IgD-negative memory B cell (primary cell): ENCODE measurements at regions not wholly inside any gene's neighbourhood (a gene's known extent, or its start where the extent isn't known, plus 50 kb on each side); places are given as distances from the start of the nearest gene placed in this dataset.
"Not testable (repeated sequence)": the region's sequence is repeated elsewhere in the genome, so short reads cannot be mapped to it uniquely, and the experiment has no call there.

Experiments
- H3K27ac Mint-ChIP-seq, 3 donors: one replicate each; pipeline ENCODE4 v1.8.0; 2020 to 2022; ENCODE audit warnings: mild to moderate bottlenecking in 3 of 3, mixed read lengths in 3 of 3, moderate library complexity in 1 of 3
- H3K27me3 Mint-ChIP-seq: one replicate; pipeline ENCODE4 v1.8.0; 2021; ENCODE audit warnings: mixed read lengths
- H3K36me3 Mint-ChIP-seq: one replicate; pipeline ENCODE4 v1.8.0; 2020; ENCODE audit warnings: mild to moderate bottlenecking, mixed read lengths
- H3K4me1 Mint-ChIP-seq, 3 donors: one replicate each; pipeline ENCODE4 v1.8.0; 2020 to 2022; ENCODE audit warnings: mixed read lengths in 3 of 3, mild to moderate bottlenecking in 1 of 3
- H3K4me3 Mint-ChIP-seq, 4 donors: one replicate each; pipeline ENCODE4 v1.8.0; 2020 to 2022; ENCODE audit warnings: mild to moderate bottlenecking in 4 of 4, mixed read lengths in 4 of 4, moderate library complexity in 3 of 4
- H3K9me3 Mint-ChIP-seq, 3 donors: one replicate each; pipeline ENCODE4 v1.8.0; 2020 to 2021; ENCODE audit warnings: mixed read lengths in 3 of 3, mild to moderate bottlenecking in 1 of 3

DNA sequence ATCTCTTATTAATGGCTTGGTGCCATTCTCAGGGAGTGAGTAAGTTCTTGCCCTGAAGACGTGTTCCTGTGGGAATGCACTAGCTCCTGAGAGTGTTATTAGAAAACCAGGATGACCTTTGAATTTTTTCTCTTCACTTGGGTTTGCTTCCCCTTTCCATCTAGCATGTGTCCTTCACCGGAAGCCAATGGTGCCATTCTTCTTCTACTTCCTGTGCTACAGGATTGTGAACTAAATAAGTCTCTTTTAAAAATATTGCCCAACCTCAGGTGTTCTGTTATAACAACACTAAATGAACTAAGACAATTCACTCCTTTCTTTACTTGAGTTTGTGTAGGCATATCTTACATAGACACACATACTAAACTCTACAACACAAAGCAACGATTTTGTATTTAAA is 447.0 kb downstream of the SOX11 start:
- Mint-ChIP-seq H3K36me3 (no peaks in the 10 kb centered on the region), H3K9me3 (peaks cover 1 to 12% (median 10%) of the 10 kb centered on the region in 3 donors), H3K4me1 (no peaks in the 10 kb centered on the region), H3K27ac (no peak overlapping the region), H3K4me3 (peak overlapping the region in 1 of 4 donors; percentile 1), H3K27me3 (no peaks in the 10 kb centered on the region)

DNA sequence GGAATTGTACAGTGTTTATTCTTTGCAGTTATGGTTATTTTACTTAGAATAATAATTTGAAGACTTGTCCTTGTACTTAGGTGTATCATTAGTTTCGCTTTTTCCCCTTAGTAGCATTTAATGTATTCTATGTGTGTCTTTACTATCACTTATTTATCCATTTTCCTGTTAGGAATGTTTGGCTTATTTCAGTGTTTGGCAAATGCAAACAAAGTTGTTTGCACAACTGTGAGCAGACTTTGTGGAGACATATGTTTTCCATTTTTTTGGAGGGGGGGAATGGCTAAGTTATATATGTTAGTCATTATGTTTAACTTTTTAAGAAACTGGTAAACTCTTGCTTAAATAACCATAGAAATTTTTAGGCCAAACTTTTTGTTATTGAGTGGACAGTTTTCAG is 447.7 kb downstream of the SOX11 start:
- Mint-ChIP-seq H3K27ac (no peak overlapping the region), H3K27me3 (no peaks in the 10 kb centered on the region), H3K4me3 (no peak overlapping the region), H3K4me1 (no peaks in the 10 kb centered on the region), H3K36me3 (peaks cover 2% of the 10 kb centered on the region), H3K9me3 (peaks cover 1 to 13% (median 10%) of the 10 kb centered on the region in 3 donors)

DNA sequence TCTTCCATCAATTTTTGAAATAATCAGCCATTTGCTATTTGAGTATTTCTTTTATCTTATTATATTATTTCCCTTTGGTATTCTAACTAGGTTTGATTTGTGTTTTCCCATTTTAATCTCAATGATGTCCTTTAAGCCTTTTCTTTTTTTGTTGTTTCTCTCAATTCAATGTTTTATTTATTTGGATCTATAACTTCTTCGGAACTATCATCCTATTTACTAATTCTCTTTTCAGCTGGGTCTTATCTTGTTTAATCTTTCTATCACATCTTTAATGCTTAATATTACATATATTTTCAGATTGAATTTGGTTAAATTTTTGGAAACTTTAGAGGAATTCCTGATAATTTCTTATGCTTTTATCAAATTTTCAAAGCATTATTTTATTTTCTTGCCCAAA is 448.3 kb downstream of the SOX11 start:
- H3K4me1 Mint-ChIP-seq, result no peaks in the 10 kb centered on the region
- H3K27me3 Mint-ChIP-seq, result no peaks in the 10 kb centered on the region
- H3K36me3 Mint-ChIP-seq, result peaks cover 3% of the 10 kb centered on the region
- H3K9me3 Mint-ChIP-seq, result peaks cover 1 to 16% (median 8%) of the 10 kb centered on the region in 3 donors
- H3K27ac Mint-ChIP-seq, result no peak overlapping the region
- no peak overlapping the region for H3K4me3 Mint-ChIP-seq

DNA sequence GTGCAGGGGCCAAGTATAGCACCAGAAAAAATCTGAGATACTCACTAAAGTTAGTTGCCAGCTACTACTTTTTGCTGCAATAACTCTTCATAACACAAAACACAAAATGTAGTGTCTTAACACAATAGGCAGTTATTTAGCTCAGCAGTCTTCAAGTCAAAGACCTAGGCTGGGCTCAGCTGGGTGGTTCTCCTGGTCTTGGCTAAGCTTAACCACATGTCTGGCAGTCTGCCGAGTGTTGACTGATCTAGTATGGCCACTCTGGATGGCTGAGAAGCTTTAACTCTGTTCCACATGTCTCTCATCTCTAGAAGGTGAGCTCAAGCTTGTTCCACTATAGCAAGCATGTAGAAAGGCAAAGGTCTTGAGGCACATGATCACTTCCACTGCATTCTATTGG is 451.6 kb downstream of the SOX11 start:
- Mint-ChIP-seq H3K9me3 (peaks cover 1 to 12% (median 6%) of the 10 kb centered on the region in 3 donors), H3K4me1 (no peaks in the 10 kb centered on the region), H3K4me3 (no peak overlapping the region), H3K36me3 (peaks cover 3% of the 10 kb centered on the region), H3K27ac (no peak overlapping the region), H3K27me3 (no peaks in the 10 kb centered on the region)

DNA sequence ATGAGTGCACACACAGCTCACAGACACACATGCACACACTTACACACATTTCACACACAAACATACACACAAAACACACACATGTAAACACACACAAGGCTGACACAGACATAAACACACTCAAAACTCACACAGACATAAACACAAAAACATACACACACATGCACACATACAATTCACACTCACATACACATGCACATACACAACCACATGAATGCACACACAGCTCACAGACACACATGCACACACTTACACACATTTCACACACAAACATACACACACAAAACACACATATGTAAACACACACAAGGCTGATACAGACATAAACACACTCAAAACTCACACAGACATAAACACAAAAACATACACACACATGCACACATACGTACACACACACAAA is 455.0 kb downstream of the SOX11 start:
- H3K9me3 Mint-ChIP-seq, H3K4me3 Mint-ChIP-seq, H3K4me1 Mint-ChIP-seq, H3K27me3 Mint-ChIP-seq, H3K27ac Mint-ChIP-seq, H3K36me3 Mint-ChIP-seq: not testable (repeated sequence)

DNA sequence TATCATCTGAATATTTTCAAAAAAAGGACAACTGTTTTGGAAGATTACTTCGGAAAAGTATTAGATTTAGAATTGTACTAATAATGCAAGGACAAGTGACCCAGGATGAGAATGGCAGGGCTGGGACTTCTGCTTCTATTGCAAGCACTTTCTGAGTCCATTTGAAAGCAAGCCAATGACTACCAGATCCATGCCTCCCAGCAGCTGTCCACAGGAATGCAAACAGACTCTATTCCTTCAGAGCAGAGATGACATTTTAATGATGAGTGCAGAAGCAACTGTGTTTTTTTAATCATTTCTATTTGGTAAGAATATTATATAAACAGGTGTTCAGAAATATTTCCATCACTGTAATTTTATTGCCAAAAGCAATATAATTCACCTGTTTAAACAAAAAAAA is 456.7 kb downstream of the SOX11 start:
- Mint-ChIP-seq H3K9me3 (peaks cover under 1 to 5% (median 2%) of the 10 kb centered on the region in 3 donors), H3K27me3 (no peaks in the 10 kb centered on the region), H3K4me1 (no peaks in the 10 kb centered on the region), H3K27ac (no peak overlapping the region), H3K4me3 (no peak overlapping the region), H3K36me3 (peaks cover 5% of the 10 kb centered on the region)

DNA sequence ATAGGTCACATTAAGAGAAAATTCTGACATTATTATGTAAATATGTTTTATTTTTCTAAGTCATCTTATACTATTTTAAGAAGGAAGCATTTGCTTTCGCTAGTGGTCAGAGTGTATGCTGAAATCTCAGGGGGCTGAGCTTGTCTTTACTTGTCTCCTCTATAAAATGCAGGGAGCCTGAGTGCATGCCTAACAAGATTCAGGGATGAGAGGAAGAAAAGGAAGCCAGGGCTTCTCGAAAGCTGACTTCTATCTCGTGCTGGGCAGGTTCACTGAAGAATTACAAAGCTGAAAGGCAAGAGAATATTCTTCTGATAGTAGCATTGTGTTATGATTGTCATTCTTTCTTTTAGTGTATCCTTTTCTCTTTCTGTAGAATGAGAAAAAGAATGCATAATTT is 467.4 kb downstream of the SOX11 start:
- Mint-ChIP-seq H3K4me1 (no peaks in the 10 kb centered on the region), H3K27ac (no peak overlapping the region), H3K27me3 (peaks cover 3% of the 10 kb centered on the region), H3K4me3 (no peak overlapping the region), H3K9me3 (peaks cover 0 to 5% (median 4%) of the 10 kb centered on the region in 3 donors), H3K36me3 (no peaks in the 10 kb centered on the region)

DNA sequence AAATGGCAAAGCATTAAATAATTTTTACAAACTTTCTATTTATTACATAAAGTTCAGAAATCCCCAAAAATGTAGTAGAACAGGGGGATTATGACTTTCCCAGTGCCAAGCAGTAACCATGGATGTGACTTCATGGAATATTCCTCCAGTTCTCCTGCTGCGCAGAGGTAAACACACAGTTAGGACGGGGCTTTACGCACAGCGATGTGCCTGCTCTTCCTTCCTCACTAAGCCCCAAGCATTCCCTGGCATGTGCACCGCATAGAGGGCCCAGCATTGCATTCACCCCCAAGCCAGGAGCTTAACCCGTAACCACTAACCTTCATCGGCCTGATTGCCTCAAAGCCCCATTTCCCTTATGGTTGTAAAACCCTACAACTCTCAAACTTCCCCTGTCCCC is 471.7 kb downstream of the SOX11 start:
- H3K36me3 Mint-ChIP-seq, result no peaks in the 10 kb centered on the region
- peaks cover 0 to 5% (median 5%) of the 10 kb centered on the region in 3 donors for H3K9me3 Mint-ChIP-seq
- H3K27ac Mint-ChIP-seq, result no peak overlapping the region
- H3K4me3 Mint-ChIP-seq, result no peak overlapping the region
- H3K27me3 Mint-ChIP-seq, result peaks cover 3% of the 10 kb centered on the region
- peaks cover 0 to under 1% (median 0%) of the 10 kb centered on the region in 3 donors for H3K4me1 Mint-ChIP-seq

DNA sequence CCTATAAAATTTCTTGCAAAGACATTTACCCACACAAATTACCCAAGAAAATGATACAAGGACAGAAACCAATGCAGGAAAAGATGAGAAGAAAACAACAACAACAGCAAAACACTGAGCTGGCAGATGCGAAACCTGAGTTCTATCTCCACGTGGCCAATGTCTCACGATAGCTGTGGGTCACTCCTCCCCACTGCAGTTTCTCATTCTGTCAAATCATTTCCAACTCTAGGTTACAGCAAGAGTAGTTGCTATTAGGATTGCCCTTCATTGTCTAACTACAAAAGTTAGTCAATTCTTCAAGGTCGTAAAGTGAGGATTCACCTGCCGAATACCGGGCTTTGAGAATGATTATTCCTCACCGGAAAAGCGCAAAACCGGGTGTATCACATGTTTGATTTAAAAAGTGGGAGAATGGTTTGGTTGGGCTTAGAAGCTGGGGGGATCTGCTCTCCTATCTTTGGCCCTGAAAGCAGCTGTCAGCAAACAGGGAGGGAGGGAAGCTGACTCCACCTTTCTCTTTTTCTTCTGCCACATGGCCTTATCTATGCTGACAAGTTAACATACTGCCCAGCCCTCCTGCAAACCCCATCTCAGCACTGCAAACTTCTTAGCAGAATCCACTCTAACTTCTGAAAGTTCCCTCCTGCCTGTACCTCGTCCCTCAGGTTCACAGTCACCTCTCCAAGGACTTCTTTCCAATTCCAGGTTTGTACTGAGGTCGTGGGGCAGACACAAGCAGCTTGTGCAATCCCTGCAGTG is 473.0 kb downstream of the SOX11 start:
- Mint-ChIP-seq H3K4me3 (no peak overlapping the region), H3K36me3 (no peaks in the 10 kb centered on the region), H3K9me3 (peaks cover 0 to 5% (median 3%) of the 10 kb centered on the region in 3 donors), H3K27ac (peak overlapping the region in 1 of 3 donors; percentile 57), H3K27me3 (no peaks in the 10 kb centered on the region), H3K4me1 (peaks cover 0 to 2% (median 0%) of the 10 kb centered on the region in 3 donors)

DNA sequence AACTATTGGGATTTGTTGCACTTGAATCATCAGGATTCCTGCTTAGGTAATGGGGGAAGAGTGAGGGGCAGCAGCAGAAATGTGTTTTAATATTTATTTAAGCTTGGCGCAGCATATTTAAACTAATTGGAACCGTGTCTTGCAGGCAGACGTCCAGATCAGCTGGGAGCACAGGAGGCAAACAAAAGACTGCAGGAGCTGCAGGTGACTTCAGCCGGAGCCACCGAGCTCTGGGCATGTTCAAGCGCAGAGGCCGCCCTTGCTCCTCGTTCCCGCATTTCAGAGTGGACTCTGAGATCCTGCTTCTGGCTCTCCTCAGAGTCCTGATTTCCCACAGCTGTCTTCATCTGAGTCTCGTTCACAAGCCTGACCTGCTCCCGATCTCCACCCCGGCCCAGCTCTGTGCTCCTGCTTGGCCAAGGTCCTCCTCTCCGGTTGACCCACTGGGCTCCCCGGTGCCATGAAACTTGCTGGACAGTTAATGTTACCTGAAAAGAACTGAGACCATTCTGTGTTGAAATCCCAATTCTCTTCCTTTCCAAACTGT is 475.5 kb downstream of the SOX11 start:
- Mint-ChIP-seq H3K9me3 (peaks cover 0 to 2% (median 2%) of the 10 kb centered on the region in 3 donors), H3K4me3 (no peak overlapping the region), H3K4me1 (peaks cover 0 to 3% (median 0%) of the 10 kb centered on the region in 3 donors), H3K36me3 (no peaks in the 10 kb centered on the region), H3K27ac (no peak overlapping the region), H3K27me3 (no peaks in the 10 kb centered on the region)

DNA sequence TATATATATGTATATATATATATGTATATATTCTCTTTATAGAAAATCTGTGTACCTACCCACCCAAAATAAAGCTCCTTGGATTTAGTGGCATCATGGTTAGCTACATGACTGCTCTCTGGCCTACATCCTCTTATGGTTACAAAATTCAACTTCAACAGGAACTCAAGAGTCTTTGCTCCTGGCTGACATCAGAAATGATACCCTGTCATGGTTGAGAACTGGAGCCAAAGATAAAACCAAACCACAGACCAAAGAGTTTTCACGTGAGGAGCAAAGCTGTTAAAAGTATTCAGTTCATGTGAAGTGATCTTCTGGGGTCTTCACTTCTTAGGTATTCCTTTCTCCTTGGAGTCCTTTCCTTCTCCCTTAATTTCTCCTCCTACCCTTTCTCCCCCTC is 476.3 kb downstream of the SOX11 start:
- Mint-ChIP-seq H3K36me3 (no peaks in the 10 kb centered on the region), H3K4me3 (no peak overlapping the region), H3K27ac (no peak overlapping the region), H3K9me3 (peaks cover 0 to 3% (median 2%) of the 10 kb centered on the region in 3 donors), H3K27me3 (no peaks in the 10 kb centered on the region), H3K4me1 (peaks cover 0 to 3% (median 0%) of the 10 kb centered on the region in 3 donors)

DNA sequence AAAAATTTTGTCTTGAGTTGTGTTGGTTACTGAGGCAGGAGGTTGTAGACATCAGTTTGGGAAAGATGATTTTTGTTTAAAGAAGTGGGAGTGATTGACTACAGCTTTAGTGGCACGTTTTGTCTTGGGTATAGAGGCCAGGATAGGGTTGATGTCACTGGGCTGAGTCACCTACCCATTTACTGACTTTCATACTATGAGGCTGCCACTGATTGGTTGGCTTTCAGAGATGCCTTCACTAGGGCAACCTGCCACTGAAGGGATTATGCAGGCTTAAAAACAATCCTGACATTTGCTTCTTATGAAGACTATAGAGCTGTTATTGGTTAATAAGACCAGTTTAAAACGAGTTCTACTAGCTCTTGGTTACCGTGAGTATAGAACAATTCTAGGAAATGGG is 479.1 kb downstream of the SOX11 start:
- no peak overlapping the region for H3K4me3 Mint-ChIP-seq
- no peaks in the 10 kb centered on the region for H3K27me3 Mint-ChIP-seq
- peaks cover 8% of the 10 kb centered on the region for H3K36me3 Mint-ChIP-seq
- peaks cover 0 to 7% (median 6%) of the 10 kb centered on the region in 3 donors for H3K9me3 Mint-ChIP-seq
- peaks cover 0 to 3% (median 0%) of the 10 kb centered on the region in 3 donors for H3K4me1 Mint-ChIP-seq
- no peak overlapping the region for H3K27ac Mint-ChIP-seq

DNA sequence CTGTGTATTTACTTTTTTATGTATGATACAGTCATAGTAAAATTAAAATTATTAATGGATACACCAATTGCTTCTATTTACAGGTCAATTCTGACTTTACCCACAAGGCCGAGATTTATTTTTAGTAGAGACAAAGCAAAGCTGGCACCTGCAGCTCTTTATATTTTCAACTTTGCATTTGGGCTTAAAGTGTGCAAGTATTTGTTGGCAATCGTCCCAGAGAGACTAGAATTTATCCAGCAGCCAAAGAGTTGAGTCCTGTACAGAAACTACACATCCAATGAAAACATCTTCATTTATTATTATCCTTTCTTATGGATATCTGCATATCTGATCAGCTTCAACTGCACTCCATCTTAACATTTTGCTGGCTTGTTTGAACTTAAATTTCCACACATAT is 485.6 kb downstream of the SOX11 start:
- no peak overlapping the region for H3K4me3 Mint-ChIP-seq
- no peaks in the 10 kb centered on the region for H3K27me3 Mint-ChIP-seq
- H3K9me3 Mint-ChIP-seq, result peaks cover 0 to 7% (median 4%) of the 10 kb centered on the region in 3 donors
- H3K36me3 Mint-ChIP-seq, result peaks cover 11% of the 10 kb centered on the region
- no peaks in the 10 kb centered on the region for H3K4me1 Mint-ChIP-seq
- no peak overlapping the region for H3K27ac Mint-ChIP-seq

DNA sequence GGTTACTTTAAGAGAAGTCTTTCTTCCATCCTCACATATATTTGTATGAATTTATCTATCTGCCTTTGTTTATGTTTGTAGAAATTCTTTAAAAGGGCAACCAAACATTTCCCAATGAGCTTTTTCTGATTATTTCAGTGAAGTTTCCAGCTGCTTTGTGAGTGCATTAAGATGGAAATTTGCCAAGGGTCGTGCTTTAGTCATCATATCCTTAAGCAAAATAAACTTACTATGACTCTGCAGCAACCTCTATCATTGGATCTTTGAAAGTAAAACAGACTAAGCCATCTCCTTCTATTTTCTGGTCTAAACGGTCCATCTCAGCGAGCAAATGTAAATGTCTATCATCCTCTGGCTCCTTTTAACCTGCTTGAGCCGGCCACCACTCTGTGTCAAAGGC is 489.3 kb downstream of the SOX11 start:
- H3K4me3 Mint-ChIP-seq, result no peak overlapping the region
- H3K4me1 Mint-ChIP-seq, result no peaks in the 10 kb centered on the region
- H3K36me3 Mint-ChIP-seq, result peaks cover 3% of the 10 kb centered on the region
- no peaks in the 10 kb centered on the region for H3K27me3 Mint-ChIP-seq
- H3K9me3 Mint-ChIP-seq, result peaks cover 0 to 2% (median 0%) of the 10 kb centered on the region in 3 donors
- no peak overlapping the region for H3K27ac Mint-ChIP-seq

DNA sequence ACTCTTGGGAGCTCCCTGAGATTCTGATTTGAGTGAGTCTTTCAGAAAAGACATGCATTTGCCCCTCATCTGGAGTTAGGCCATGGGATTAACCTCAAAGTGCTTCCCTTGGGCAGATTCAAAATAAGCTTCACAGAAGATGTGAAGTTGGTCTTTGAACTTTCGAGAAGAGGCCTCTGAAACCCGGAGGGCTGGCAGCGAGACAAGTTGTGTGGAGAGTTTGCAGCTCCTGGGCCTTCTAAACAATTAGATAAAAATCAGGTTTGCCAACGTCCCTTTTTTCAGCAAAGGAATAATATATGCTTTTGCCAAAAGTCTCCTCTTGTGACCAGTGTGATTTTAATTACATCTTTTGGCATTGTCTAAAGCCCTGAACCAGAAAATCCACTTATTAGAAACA is 489.7 kb downstream of the SOX11 start:
- peaks cover 0 to 2% (median 0%) of the 10 kb centered on the region in 3 donors for H3K9me3 Mint-ChIP-seq
- H3K4me3 Mint-ChIP-seq, result no peak overlapping the region
- no peak overlapping the region for H3K27ac Mint-ChIP-seq
- H3K4me1 Mint-ChIP-seq, result no peaks in the 10 kb centered on the region
- H3K36me3 Mint-ChIP-seq, result peaks cover 3% of the 10 kb centered on the region
- no peaks in the 10 kb centered on the region for H3K27me3 Mint-ChIP-seq

DNA sequence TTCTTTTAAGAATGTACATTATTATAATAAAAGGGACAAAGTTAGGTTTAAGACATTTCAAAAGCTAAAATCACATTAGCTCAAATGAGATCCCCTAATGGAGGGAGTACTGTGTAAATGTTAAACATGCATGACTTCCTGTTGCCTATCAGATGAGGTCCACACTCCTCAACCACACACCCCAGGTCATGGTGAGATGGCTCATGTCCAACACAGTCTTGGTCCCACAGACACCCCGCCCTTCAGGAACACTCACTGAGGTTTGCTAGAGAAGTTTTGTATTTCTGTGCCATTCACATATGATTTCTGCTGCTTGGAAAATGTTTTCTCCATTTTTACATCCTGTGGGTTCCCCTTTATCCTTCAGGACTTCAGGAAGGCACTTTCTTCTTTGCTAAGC is 491.0 kb downstream of the SOX11 start:
- Mint-ChIP-seq H3K27me3 (no peaks in the 10 kb centered on the region), H3K36me3 (no peaks in the 10 kb centered on the region), H3K4me1 (no peaks in the 10 kb centered on the region), H3K27ac (peak overlapping the region in 1 of 3 donors; percentile 13), H3K4me3 (no peak overlapping the region), H3K9me3 (no peaks in the 10 kb centered on the region)
